Neural progenitor cell (in vitro differentiated cells): ENCODE measurements at regions not wholly inside any gene's neighbourhood (a gene's known extent, or its start where the extent isn't known, plus 50 kb on each side); places are given as distances from the start of the nearest gene placed in this dataset.

ENCODE experiments used
- DNase-seq: peaks from one replicate; pipeline ENCODE4 v3.0.0-alpha.2; 2016; ENCODE audit warnings: low spot score
- H2AFZ ChIP-seq: fragments of 200-600 bp; sonication (generic); replicated peaks from 2 replicates; pipeline ENCODE4 v1.6.1; 2016; ENCODE audit warnings: antibody characterized with exemption
- H3F3A ChIP-seq: fragments of 200-600 bp; sonication (generic); 2 replicates; pipeline ENCODE4 v1.6.1; 2016; ENCODE audit warnings: antibody characterized with exemption, low read depth
- H3K27ac ChIP-seq: fragments of 200-600 bp; sonication (generic); 2 replicates; pipeline ENCODE4 v1.5.1; 2016; ENCODE audit warnings: mild to moderate bottlenecking
- H3K27me3 ChIP-seq: fragments of 200-600 bp; sonication (generic); 2 replicates; pipeline ENCODE4 v1.6.1; 2016; ENCODE audit warnings: mild to moderate bottlenecking, moderate library complexity
- H3K36me3 ChIP-seq: fragments of 200-600 bp; sonication (generic); 2 replicates; pipeline ENCODE4 v1.5.1; 2016
- H3K4me1 ChIP-seq: fragments of 200-600 bp; sonication (generic); 2 replicates; pipeline ENCODE4 v1.6.1; 2016; ENCODE audit warnings: mixed run types
- H3K4me2 ChIP-seq: fragments of 200-600 bp; sonication (generic); 2 replicates; pipeline ENCODE4 v1.6.1; 2016
- H3K4me3 ChIP-seq: fragments of 200-600 bp; sonication (generic); 2 replicates; pipeline ENCODE4 v1.5.1; 2016
- H3K79me2 ChIP-seq: fragments of 200-600 bp; sonication (generic); 2 replicates; pipeline ENCODE4 v1.6.1; 2016; ENCODE audit warnings: low read depth
- H3K9ac ChIP-seq: fragments of 200-600 bp; sonication (generic); 2 replicates; pipeline ENCODE4 v1.6.1; 2016
- H3K9me3 ChIP-seq: fragments of 200-600 bp; sonication (generic); 2 replicates; pipeline ENCODE4 v1.5.1; 2016; ENCODE audit warnings: low read depth
- H4K20me1 ChIP-seq: fragments of 200-600 bp; sonication (generic); 2 replicates; pipeline ENCODE4 v1.6.1; 2016; ENCODE audit warnings: low read depth
- H3K27ac Mint-ChIP-seq: 3 replicates; pipeline ENCODE4 v1.8.0; 2021; ENCODE audit warnings: mixed read lengths
- H3K27me3 Mint-ChIP-seq: 2 replicates; pipeline ENCODE4 v1.8.0; 2022; ENCODE audit warnings: low read depth, mild to moderate bottlenecking, inconsistent platforms, moderate library complexity, mixed read lengths; ENCODE audit not compliant: insufficient read depth
- H3K36me3 Mint-ChIP-seq: 3 replicates; pipeline ENCODE4 v1.8.0; 2021; ENCODE audit warnings: mixed read lengths
- H3K4me1 Mint-ChIP-seq: 3 replicates; pipeline ENCODE4 v1.8.0; 2021; ENCODE audit warnings: mixed read lengths
- H3K4me3 Mint-ChIP-seq: 3 replicates; pipeline ENCODE4 v1.8.0; 2021; ENCODE audit warnings: mild to moderate bottlenecking, moderate library complexity, mixed read lengths
- H3K9me3 Mint-ChIP-seq: 3 replicates; pipeline ENCODE4 v1.8.0; 2020; ENCODE audit warnings: mixed read lengths
- EZH2 ChIP-seq: fragments of 200-600 bp; sonication (generic); IDR thresholded peaks from 2 replicates; pipeline ENCODE4 v1.6.1; 2017; ENCODE audit warnings: antibody characterized with exemption, mild to moderate bottlenecking, moderate library complexity
- EZH2phosphoT487 ChIP-seq: fragments of 200-600 bp; sonication (generic); IDR thresholded peaks from 2 replicates; pipeline ENCODE4 v1.6.1; 2017; ENCODE audit warnings: antibody characterized with exemption
- TF ChIP-seq, protein P1 (sequence below): fragments of 200-600 bp; sonication (generic); IDR thresholded peaks from 2 replicates; pipeline ENCODE4 v1.5.1; 2017; ENCODE audit warnings: antibody characterized with exemption, mild to moderate bottlenecking

- Histone ChIP-seq H3K36me3 (no peaks in the 10 kb centered on the region), H3K4me1 (peaks cover 21% of the 10 kb centered on the region), H4K20me1 (no peaks in the 10 kb centered on the region), H3K27ac (no peak overlapping the region), H3K9ac (no peak overlapping the region), H3K79me2 (no peaks in the 10 kb centered on the region), H2AFZ (no peak overlapping the region), H3K4me2 (no peak overlapping the region), H3F3A (no peaks in the 10 kb centered on the region), H3K9me3 (no peaks in the 10 kb centered on the region), H3K27me3 (no peaks in the 10 kb centered on the region), H3K4me3 (no peak overlapping the region)
- H3K9me3 Mint-ChIP-seq = no peaks in the 10 kb centered on the region
- H3K36me3 Mint-ChIP-seq = no peaks in the 10 kb centered on the region
- peaks cover 28% of the 10 kb centered on the region for H3K4me1 Mint-ChIP-seq
- H3K27ac Mint-ChIP-seq = no peak overlapping the region
- peaks cover 15% of the 10 kb centered on the region for H3K27me3 Mint-ChIP-seq
- no peak overlapping the region for H3K4me3 Mint-ChIP-seq
- TF ChIP-seq EZH2phosphoT487 (no peak), EZH2 (no peak)
- TF ChIP-seq, protein P1, sequence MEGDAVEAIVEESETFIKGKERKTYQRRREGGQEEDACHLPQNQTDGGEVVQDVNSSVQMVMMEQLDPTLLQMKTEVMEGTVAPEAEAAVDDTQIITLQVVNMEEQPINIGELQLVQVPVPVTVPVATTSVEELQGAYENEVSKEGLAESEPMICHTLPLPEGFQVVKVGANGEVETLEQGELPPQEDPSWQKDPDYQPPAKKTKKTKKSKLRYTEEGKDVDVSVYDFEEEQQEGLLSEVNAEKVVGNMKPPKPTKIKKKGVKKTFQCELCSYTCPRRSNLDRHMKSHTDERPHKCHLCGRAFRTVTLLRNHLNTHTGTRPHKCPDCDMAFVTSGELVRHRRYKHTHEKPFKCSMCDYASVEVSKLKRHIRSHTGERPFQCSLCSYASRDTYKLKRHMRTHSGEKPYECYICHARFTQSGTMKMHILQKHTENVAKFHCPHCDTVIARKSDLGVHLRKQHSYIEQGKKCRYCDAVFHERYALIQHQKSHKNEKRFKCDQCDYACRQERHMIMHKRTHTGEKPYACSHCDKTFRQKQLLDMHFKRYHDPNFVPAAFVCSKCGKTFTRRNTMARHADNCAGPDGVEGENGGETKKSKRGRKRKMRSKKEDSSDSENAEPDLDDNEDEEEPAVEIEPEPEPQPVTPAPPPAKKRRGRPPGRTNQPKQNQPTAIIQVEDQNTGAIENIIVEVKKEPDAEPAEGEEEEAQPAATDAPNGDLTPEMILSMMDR = no peak
- DNase-seq = no peak
Observed at GRCh38 chr20:50317116-50317515, 126.5 kb downstream of the CEBPB start.

- H3K4me3 ChIP-seq = no peak overlapping the region
- no peak overlapping the region for H2AFZ ChIP-seq
- Mint-ChIP-seq H3K4me3 (no peak overlapping the region), H3K27ac (no peak overlapping the region), H3K27me3 (peaks cover 15% of the 10 kb centered on the region), H3K4me1 (peaks cover 30% of the 10 kb centered on the region), H3K36me3 (no peaks in the 10 kb centered on the region), H3K9me3 (no peaks in the 10 kb centered on the region)
- H3K4me1 ChIP-seq = peaks cover 21% of the 10 kb centered on the region
- H4K20me1 ChIP-seq = no peaks in the 10 kb centered on the region
- H3K4me2 ChIP-seq = no peak overlapping the region
- H3K27me3 ChIP-seq = no peaks in the 10 kb centered on the region
- H3K79me2 ChIP-seq = no peaks in the 10 kb centered on the region
- H3K36me3 ChIP-seq = no peaks in the 10 kb centered on the region
- no peak overlapping the region for H3K9ac ChIP-seq
- DNase-seq = no peak
- H3F3A ChIP-seq = no peaks in the 10 kb centered on the region
- TF ChIP-seq, protein P1 = no peak
- no peak for TF ChIP-seq EZH2phosphoT487
- no peak for TF ChIP-seq EZH2
- H3K9me3 ChIP-seq = no peaks in the 10 kb centered on the region
- H3K27ac ChIP-seq = no peak overlapping the region
Observed at GRCh38 chr20:50317609-50318008, 127.0 kb downstream of the CEBPB start.

- Mint-ChIP-seq H3K27me3 (peaks cover 13% of the 10 kb centered on the region), H3K9me3 (no peaks in the 10 kb centered on the region), H3K36me3 (no peaks in the 10 kb centered on the region), H3K27ac (no peak overlapping the region), H3K4me3 (no peak overlapping the region), H3K4me1 (peaks cover 25% of the 10 kb centered on the region)
- Histone ChIP-seq H3K79me2 (no peaks in the 10 kb centered on the region), H3K36me3 (no peaks in the 10 kb centered on the region), H3K27ac (no peak overlapping the region), H3K9ac (no peak overlapping the region), H4K20me1 (no peaks in the 10 kb centered on the region), H3K9me3 (no peaks in the 10 kb centered on the region), H3K4me3 (no peak overlapping the region), H3F3A (no peaks in the 10 kb centered on the region), H2AFZ (no peak overlapping the region), H3K4me1 (peaks cover 21% of the 10 kb centered on the region), H3K4me2 (no peak overlapping the region), H3K27me3 (no peaks in the 10 kb centered on the region)
- DNase-seq = no peak
- TF ChIP-seq EZH2 (no peak), EZH2phosphoT487 (no peak)
- TF ChIP-seq, protein P1 = no peak
Observed at GRCh38 chr20:50318710-50319109, 128.1 kb downstream of the CEBPB start.
